HCT116 (cell line): ENCODE measurements at regions not wholly inside any gene's neighbourhood (a gene's known extent, or its start where the extent isn't known, plus 50 kb on each side); places are given as distances from the start of the nearest gene placed in this dataset.

Experiments
- CTCF ChIP-seq, 3 experiments: fragments of 200-600 bp in 1 of 3; sonication (generic) in 1 of 3; IDR thresholded peaks in 2 of 3; conservative IDR thresholded peaks in 1 of 3; 2 replicates each; pipeline ENCODE4 v1.5.1; 2012 to 2017; ENCODE audit warnings: low read depth in 2 of 3, low read length in 2 of 3, antibody characterized with exemption in 1 of 3, borderline replicate concordance in 1 of 3, control low read depth in 1 of 3, mild to moderate bottlenecking in 1 of 3, mixed read lengths in 1 of 3, mixed run types in 1 of 3, moderate library complexity in 1 of 3; ENCODE audit not compliant: insufficient read depth in 1 of 3
- ELF1 ChIP-seq: IDR thresholded peaks from 2 replicates; pipeline ENCODE4 v1.6.1; 2012; ENCODE audit warnings: low read depth, borderline replicate concordance
- EZH2 ChIP-seq: fragments of 200-600 bp; sonication (generic); IDR thresholded peaks from 2 replicates; pipeline ENCODE4 v1.6.1; 2017; ENCODE audit warnings: antibody characterized with exemption, mixed run types
- JUND ChIP-seq: IDR thresholded peaks from 2 replicates; pipeline ENCODE4 v1.6.1; 2012
- MAX ChIP-seq: IDR thresholded peaks from 2 replicates; pipeline ENCODE4 v1.6.1; 2012
- POLR2A ChIP-seq: IDR thresholded peaks from 2 replicates; pipeline ENCODE4 v1.7.0; 2011; ENCODE audit warnings: borderline replicate concordance; ENCODE audit not compliant: insufficient read depth, insufficient read length; ENCODE audit errors: extremely low read depth
- POLR2AphosphoS5 ChIP-seq: IDR thresholded peaks from 2 replicates; pipeline ENCODE4 v1.6.1; 2011; ENCODE audit warnings: mild to moderate bottlenecking, low read depth, low read length, moderate library complexity
- RAD21 ChIP-seq: IDR thresholded peaks from 2 replicates; pipeline ENCODE4 v1.6.1; 2012; ENCODE audit warnings: low read depth, mild to moderate bottlenecking
- REST ChIP-seq: IDR thresholded peaks from 2 replicates; pipeline ENCODE4 v1.6.1; 2012; ENCODE audit warnings: low read depth
- YY1 ChIP-seq: IDR thresholded peaks from 2 replicates; pipeline ENCODE4 v1.6.1; 2011; ENCODE audit warnings: low read length, low read depth, moderate library complexity, mild to moderate bottlenecking; ENCODE audit not compliant: insufficient replicate concordance; ENCODE audit errors: extremely low read depth
- ZFX ChIP-seq: fragments of 450-650 bp; IDR thresholded peaks from 2 replicates; pipeline ENCODE4 v1.6.1; 2017

GRCh38 chr10:4467481-4467880 is 358.5 kb upstream of the AKR1E2 start:
- TF ChIP-seq POLR2AphosphoS5 = no peak
- TF ChIP-seq RAD21 = no peak
- TF ChIP-seq MAX = no peak
- no peak for TF ChIP-seq YY1
- no peak for TF ChIP-seq POLR2A
- no peak for TF ChIP-seq EZH2
- no peak for TF ChIP-seq CTCF (IDR thresholded peaks at IDR 0.05 in 2 of 3, conservative IDR thresholded peaks at IDR 0.05 in 1 of 3; ENCODE audit: borderline replicate concordance in 1 of 3, insufficient read depth in 1 of 3, low read depth in 2 of 3, low read length in 2 of 3)
- TF ChIP-seq REST = no peak
- no peak for TF ChIP-seq JUND
- TF ChIP-seq ZFX = no peak
- TF ChIP-seq ELF1 = no peak
